NCI-H69 (cell line): ENCODE measurements at regions not wholly inside any gene's neighbourhood (a gene's known extent, or its start where the extent isn't known, plus 50 kb on each side); places are given as distances from the start of the nearest gene placed in this dataset.

ENCODE experiments used
- DNase-seq: peaks from one replicate; lab custom pipeline; 2025; lab: John Stamatoyannopoulos, UW

- DNase-seq = no peak
Measured at GRCh38 chr16:27719106-27719445, 169.1 kb downstream of the KATNIP start.

- DNase-seq = no peak
Measured at GRCh38 chr16:27720731-27721530, 171.0 kb downstream of the KATNIP start.

- DNase-seq = peak; percentile 21
Measured at GRCh38 chr16:27721531-27722181, 171.7 kb downstream of the KATNIP start.

GRCh38 chr16:27722207-27722606 is 172.3 kb downstream of the KATNIP start:
- no peak for DNase-seq

GRCh38 chr16:27722892-27723450 is 173.0 kb downstream of the KATNIP start:
- no peak for DNase-seq

GRCh38 chr16:27723711-27724481 is 174.0 kb downstream of the KATNIP start:
- peak; percentile 18 for DNase-seq

- peak; percentile 85 for DNase-seq
Measured at GRCh38 chr16:27724482-27725235, 174.7 kb downstream of the KATNIP start.

- peak; percentile 57 for DNase-seq
Measured at GRCh38 chr16:27725236-27726000, 175.5 kb downstream of the KATNIP start.

GRCh38 chr16:27726621-27727261 is 176.8 kb downstream of the KATNIP start:
- DNase-seq = no peak

- DNase-seq = no peak
Measured at GRCh38 chr16:27727941-27728340, 178.0 kb downstream of the KATNIP start.

- peak; percentile 12 for DNase-seq
Measured at GRCh38 chr16:27728691-27729090, 178.7 kb downstream of the KATNIP start.

GRCh38 chr16:27729516-27730304 is 179.8 kb downstream of the KATNIP start:
- DNase-seq = no peak

- DNase-seq = no peak
Measured at GRCh38 chr16:27730661-27731210, 180.8 kb downstream of the KATNIP start.

- no peak for DNase-seq
Measured at GRCh38 chr16:27735031-27735430, 185.1 kb downstream of the KATNIP start.

GRCh38 chr16:27736431-27736830 is 186.5 kb downstream of the KATNIP start:
- no peak for DNase-seq

- DNase-seq = no peak
Measured at GRCh38 chr16:27737513-27737912, 187.6 kb downstream of the KATNIP start.
